ENCODE measurements at regions not wholly inside any gene's neighbourhood (a gene's known extent, or its start where the extent isn't known, plus 50 kb on each side); places are given as distances from the start of the nearest gene placed in this dataset.

- TF ChIP-seq CTCF (IDR thresholded peaks at IDR 0.05 in 8 of 11, conservative IDR thresholded peaks at IDR 0.05 in 3 of 11) (no peak), POLR2A (IDR thresholded peaks at IDR 0.05) (no peak), POLR2AphosphoS5 (IDR thresholded peaks at IDR 0.05) (no peak)
Observed at GRCh38 chr2:6077585-6077984, 385.4 kb downstream of the SOX11 start.

Data from spleen (tissue), 7 donors.